HL-60/S4 (cell line): ENCODE measurements at regions not wholly inside any gene's neighbourhood (a gene's known extent, or its start where the extent isn't known, plus 50 kb on each side); places are given as distances from the start of the nearest gene placed in this dataset.
"Not testable (repeated sequence)": the region's sequence is repeated elsewhere in the genome, so short reads cannot be mapped to it uniquely, and the experiment has no call there.

Experiments used
- in situ Hi-C: fragments of 300-500 bp; cut with MboI; formaldehyde crosslinking; loops from 2 replicates; pipeline ENCODE4 v1.14.3; 2022; ENCODE audit warnings: low sequenced_read_pairs

DNA sequence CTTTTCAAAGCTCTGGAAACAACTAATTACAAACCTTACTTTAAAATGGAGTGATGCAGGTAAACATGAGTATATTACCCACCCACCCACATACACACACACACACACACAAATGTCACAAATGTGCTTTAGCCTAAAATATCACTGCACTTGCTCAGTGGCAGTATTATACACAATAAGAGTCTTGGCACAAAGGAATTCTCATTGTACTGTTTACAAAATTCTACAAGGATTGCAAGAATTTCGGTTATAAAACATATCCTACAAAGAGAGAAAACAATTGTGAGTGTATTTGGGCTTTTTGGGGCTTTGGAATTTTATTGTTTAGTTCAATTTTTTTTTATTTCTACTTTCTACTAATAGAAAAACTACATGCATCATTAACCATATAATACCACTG lies 113.2 kb upstream of the BEND6 start:
- in situ Hi-C loops = loop anchor here (25.0 kb wide), 1 partner anchor 479 kb away; no protein-coding TSS in a partner anchor

DNA sequence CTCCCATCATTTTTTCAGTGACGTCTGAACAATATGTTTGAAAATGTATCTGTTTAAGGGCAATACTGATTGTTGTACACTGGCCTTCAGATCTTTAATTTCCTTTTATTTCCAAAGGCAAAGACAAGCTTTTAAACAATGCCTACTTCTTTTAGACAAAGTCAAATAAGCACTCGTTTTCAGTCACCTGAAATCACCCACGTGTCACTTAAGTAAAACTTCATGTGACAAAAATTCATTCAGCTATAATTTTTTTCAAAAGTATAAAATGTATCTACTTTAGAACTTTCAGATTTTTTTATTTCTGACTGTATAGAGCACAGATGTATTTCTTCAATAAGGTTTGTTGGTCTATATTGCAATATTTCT lies 113.5 kb upstream of the BEND6 start:
- in situ Hi-C loops = loop anchor here (25.0 kb wide), 1 partner anchor 479 kb away; no protein-coding TSS in a partner anchor

DNA sequence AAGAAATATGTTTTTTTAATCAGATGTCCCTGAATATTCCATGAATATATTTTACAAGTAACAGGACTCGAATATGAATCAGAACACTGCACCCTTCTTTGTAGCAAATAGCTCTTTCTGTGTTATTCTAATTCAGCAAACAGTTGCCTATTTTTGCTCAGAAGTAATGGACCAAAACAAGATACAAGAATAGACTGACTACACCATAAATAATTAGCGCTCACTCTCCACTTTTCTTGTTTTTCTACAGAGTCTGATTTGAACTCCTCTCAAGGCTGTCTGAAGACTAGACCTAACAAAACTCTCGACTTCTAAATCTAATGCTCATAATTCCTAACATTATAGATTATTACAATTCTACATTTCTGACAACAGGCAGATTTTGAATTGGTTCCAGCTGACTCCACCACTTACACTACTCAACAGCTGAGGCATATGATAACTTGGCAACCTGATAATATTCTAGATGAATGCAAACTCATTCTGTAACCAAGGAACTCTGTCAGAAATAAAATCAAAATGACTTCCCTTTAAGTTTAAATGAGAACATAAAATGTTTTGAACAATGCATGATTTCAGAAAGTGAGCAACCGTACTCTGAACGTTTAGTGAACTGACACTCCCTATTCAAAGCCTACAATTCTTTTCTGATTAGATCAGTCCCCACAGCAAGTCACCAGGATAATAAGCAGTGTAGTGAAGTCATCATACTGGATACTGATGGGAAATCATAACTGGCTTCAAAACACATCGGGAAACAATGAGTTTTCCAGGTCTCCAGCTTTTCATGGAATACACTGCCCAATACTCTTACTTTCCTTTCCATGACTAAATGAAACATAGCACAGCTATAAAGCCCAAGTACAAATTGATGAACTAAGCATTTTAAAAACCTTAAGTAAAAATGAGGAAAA lies 114.2 kb upstream of the BEND6 start:
- in situ Hi-C loops = loop anchor here (25.0 kb wide), 1 partner anchor 478 kb away; no protein-coding TSS in a partner anchor

DNA sequence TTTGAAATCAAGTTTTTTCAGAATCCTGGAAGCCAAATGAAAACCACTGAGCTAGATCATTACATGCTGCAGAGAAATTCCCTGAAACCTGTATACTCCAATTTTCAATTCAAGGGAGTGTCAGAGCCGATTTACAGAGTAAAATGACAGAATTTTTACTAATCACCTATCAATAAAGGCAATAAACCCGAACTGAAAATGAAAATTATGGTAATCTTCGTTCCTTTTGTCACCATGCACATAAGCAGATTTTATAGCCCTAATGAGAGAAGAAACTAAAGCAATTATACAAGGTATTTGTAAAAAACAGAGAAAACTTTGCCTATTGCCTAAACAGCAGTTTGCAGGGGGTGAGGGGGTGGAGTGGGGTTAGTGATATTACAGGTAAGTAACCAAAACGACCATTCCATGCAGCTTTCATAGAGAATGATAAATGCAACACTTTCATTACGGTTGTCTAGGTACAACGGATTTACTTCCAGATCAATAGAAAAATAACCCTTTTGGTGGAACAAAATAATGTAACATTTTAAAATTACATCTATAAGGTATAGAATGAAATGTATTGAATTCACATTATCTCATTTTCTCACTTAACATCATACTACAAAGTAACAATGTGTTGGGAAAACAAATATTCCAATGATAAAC lies 115.2 kb upstream of the BEND6 start:
- in situ Hi-C loops = loop anchor here (25.0 kb wide), 1 partner anchor 477 kb away; no protein-coding TSS in a partner anchor

DNA sequence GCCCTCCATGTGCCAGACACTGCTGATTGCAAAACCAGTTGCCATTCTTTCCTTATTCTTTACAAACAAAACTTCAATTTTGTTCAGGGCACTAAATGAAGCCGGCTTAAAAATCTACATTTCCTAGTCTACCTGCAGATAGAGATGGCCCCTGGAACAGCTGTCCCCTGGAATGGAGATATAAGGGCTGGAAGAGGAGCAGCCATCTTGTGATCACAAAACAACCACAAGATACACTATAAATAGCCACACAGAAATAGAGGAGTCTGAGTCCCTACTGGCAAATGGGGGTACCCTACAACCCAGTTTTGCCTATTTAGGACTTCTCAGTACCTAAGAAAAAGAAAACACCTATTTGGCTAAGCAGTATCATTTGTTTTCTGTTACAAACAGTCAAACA lies 115.9 kb upstream of the BEND6 start:
- in situ Hi-C loops = loop anchor here (25.0 kb wide), 1 partner anchor 477 kb away; no protein-coding TSS in a partner anchor

DNA sequence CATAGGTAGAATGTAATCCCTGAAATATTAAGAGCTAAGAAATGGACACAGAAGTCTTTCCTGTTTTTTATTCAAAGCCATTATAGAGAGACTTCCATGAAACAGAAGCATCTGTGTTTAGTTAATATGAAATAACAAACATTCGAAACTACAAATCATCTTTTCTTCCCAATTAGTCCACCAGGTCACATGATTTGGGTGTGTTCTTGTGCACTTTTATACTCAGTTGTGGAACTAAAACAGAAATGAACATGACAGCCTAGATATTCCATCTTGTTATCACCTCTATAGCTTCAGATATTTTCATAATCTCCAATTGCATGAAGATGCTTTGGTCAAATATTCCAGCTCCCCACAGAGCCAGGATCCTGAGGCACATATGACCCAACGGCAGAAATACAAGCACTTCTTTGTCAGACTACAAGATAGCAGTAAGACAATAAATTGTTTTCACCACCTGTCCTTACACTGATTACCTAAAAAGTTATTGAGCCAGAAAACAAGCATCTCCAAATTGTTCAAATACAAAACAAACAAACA lies 116.8 kb upstream of the BEND6 start:
- in situ Hi-C loops = loop anchor here (25.0 kb wide), 1 partner anchor 476 kb away; no protein-coding TSS in a partner anchor

DNA sequence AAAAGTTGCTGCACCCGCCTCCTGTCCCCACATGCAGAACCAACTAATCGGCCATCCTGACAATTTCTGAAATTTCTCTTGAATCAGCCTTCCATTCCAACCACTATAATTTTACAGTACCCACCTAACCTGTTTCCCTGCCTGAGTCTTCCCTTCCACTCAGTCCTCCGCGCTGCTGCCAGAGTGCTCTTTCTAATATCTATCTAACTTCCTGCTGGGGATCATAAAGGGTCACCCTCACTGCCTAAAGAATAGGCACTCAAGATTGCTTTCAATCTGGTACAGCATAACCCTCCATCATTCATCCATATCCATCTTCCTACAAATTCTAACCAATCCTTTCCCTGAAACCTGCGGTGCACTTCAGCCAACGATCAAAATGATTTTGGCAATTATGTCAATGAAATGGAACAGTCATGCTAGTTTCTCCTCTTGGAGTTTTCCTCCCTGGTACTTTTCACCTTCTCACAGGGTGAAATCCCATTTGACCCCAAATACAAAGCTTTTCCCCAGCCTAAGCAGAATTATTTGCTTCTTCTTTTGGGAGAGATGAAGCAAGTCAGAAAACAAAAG lies 117.5 kb upstream of the BEND6 start:
- in situ Hi-C loops = loop anchor here (25.0 kb wide), 1 partner anchor 475 kb away; no protein-coding TSS in a partner anchor

DNA sequence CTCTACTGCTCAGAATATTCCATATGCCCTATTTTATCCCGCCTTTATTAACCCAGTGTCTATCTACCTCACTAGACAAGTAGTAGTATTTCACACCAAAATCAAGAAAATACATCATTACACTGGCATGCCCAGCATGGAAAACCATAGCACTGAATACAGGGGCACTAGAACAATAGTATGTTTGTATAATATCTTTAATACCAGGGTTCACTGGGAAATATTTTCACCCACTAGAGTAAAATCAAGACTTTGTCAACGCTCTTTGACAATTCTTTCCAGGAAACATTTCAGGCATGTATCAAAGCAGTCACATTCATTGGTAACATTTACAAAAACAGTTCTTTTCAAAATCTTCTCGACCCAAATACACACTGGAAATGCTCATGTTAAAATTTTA lies 119.3 kb upstream of the BEND6 start:
- in situ Hi-C loops = loop anchor here (25.0 kb wide), 1 partner anchor 473 kb away; no protein-coding TSS in a partner anchor

DNA sequence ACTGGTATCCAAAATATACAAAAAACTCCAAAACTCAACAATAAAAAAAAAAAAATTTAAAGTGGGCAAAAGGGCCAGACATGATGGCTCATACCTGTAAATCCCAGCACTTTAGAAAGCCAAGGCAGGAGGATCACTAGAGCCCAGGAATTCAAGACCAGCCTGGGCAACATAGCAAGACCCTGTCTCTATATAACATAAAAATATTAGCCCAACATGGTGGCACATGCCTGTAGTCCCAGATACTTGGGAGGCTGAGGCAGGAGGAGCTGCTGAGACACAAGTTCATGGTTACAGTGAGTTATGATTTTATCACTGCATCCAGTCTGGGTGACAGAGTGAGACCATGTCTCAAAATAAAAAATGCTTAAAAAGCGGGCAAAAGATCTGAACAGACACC lies 121.0 kb upstream of the BEND6 start:
- in situ Hi-C loops = loop anchor here (25.0 kb wide), 1 partner anchor 472 kb away; no protein-coding TSS in a partner anchor

DNA sequence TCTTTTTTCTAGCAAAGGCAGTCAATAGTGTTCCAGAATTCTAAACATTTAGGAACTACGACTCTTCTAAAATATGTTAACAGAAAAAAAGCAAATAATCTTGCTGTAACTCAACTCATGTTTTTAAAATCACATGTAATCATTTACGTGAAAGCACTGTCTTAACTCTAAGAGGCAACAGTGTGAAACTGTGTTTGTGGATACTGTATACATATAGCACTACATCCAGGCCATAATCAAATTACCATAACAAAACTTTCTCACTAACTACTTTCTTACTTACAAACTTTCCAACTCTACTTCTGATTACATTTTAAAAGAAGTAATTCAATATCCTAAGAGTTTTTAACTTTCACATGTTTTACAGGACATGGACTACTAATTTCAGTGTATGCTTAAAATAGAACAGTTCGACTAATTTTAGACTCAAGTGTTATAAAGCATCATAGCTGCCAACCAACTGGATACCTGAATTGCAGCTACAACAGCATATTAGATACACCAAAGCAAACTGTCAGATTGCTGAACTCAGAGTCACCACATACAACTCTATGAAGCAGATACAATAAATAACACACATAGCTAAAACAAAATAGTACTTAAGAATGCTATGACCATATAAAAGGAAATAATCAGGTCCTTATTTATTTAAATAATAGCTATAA lies 121.6 kb upstream of the BEND6 start:
- in situ Hi-C loops = loop anchor here (25.0 kb wide), 1 partner anchor 471 kb away; no protein-coding TSS in a partner anchor

DNA sequence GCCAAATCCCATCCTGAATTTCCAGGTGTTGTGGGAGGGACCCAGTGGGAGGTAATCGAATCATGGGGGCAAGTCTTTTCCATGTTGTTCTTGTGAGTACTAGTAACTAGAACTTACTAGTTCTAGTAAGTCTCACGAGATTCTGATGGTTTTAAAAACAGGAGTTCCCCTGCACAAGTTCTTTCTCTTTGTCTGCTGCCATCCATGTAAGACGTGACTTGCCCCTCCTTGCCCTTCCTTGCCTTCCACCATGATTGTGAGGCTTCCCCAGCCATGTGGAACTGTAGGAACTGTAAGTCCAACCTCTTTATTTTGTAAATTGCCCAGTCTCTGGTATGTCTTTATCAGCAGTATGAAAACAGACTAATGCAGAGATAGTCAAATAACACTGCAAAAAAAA lies 122.7 kb upstream of the BEND6 start:
- in situ Hi-C loops = loop anchor here (25.0 kb wide), 1 partner anchor 470 kb away; no protein-coding TSS in a partner anchor

DNA sequence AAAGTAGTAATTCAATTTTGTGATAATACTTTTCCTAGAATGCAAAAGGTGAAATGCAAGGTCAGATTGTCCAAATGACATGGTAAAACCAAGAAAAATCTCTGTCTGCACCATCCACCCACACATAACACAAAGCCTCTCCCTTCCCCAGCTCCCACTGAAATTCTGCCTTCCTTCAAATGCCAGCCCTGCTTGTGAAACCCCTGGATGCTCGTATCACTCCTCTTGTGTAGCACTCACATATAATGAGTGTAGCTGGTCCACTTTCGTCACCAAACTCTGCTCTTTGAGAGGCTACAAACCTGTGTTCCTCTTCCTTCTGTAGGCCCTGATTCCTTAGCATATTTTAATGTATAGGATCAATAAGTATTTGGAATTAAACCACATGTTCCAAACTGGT lies 123.6 kb upstream of the BEND6 start:
- in situ Hi-C loops = loop anchor here (25.0 kb wide), 1 partner anchor 469 kb away; no protein-coding TSS in a partner anchor

DNA sequence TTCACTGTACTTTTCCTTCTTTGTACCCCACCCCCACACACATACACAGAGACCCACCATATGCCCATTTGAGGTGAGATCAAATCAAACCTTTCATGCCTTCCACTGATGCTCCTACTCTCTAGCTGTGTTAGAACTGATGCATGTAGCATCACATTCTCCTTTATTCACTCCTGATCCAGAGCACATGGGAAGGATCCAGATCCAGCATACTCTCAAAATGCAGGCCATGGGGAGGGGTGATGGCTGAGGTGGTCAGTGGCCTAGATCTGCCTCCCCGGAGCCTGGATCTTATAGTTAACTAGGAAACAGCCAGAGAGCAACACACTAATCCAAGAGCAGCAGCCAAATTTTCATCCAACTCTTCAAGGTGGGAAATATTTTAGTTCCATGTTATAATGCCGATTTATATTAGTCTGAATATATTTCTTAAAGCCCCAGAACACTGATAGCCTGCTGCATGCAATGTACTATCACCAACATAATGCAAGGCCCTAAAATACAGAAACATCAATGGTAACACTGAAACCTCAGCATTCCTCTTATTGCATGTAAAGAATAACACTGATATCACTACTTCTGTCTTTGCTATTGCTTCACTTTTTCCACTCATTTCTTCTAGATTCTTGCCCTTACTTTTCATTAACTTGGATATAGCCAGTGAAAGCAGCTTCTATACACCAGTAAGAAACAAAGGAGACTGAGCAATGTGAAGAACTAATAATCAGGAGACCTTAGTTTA lies 126.8 kb upstream of the BEND6 start:
- in situ Hi-C loops = loop anchor here (25.0 kb wide), 1 partner anchor 466 kb away; no protein-coding TSS in a partner anchor

DNA sequence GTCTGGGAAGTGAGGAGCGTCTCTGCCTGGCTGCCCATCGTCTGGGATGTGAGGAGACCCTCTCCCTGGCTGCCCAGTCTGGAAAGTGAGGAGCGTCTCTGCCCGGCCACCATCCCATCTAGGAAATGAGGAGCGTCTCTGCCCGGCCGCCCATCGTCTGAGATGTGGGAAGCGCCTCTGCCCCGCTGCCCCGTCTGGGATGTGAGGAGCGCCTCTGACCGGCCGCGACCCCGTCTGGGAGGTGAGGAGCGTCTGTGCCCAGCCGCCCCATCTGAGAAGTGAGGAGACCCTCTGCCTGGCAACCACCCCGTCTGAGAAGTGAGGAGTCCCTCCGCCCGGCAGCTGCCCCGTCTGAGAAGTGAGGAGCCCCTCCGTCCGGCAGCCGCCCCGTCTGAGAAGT lies 130.5 kb upstream of the BEND6 start:
- in situ Hi-C loops = not testable (repeated sequence)

DNA sequence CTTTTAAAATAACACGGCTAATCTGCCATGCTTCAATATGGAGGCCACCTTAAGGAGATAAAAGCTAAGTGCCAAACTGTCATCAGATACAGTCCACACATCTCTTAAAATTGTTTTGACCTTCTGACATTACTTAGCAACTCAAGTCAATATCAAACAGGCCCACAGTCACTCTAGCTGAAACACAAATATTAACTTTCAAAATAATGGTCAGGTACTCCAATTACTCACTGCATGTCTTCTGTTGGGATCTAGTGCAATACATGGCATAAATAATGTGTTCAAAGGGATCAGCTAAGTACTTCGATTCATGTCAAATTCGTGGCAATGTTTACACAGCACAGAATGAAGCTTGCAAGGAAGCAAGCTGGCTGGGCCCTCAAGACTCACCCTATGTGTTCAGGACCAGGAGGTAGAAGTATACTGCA lies 133.9 kb upstream of the BEND6 start:
- in situ Hi-C loops = no loop called here

DNA sequence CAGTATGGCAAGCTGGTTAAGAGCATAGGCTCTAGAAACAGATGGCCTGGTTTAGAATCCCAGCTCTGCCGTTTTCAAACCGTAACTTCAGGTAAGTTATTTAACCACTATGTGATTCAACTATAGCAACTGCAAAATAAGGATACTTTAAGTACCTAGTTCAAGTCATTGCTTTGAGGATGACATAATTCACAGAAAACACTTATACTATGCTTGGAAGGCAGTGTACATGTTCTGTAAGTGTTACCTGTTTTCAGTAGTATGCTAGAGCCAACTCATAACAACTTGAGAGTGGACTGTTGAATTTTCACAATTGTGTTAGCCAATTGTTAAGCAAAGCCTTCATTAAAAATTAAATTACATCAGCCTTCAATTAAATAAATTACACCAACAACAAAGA lies 134.8 kb upstream of the BEND6 start:
- in situ Hi-C loops = no loop called here

DNA sequence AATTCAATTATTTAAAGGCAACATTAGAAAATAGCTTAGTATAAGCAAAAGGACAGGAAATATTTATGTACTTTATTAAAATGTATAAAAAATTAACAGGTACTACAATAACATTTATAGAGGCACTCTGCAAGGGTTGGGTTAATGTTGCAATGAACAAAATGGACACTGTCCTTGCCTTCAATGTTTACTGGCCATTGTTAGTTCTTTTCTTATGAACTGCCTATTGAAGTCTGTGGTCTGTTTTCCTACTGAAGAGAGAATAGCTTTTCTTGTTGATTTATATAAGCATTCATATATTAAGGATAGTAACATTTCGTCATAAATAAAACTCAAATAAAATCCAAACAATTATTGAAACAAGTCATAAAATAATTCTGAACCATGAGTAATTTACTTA lies 135.3 kb upstream of the BEND6 start:
- in situ Hi-C loops = no loop called here

DNA sequence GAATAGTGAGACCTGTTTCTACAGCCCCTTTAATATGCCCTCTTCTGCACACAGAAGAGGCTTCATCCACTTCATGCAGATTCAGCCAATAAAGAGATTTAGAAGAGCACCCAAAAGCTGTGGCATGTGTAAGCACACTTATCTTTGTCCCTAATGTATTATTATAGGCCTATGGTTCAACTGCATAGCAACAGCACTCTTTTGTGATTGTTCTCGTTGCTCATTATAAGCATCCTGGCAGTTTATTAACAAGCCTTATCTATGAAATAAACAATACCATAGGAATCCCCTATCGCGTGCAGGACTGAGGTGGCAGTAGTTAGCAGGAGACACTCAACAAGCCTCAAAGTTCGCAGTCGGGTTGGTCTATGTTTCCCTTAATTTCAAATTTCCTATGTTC lies 138.5 kb upstream of the BEND6 start:
- in situ Hi-C loops = no loop called here

DNA sequence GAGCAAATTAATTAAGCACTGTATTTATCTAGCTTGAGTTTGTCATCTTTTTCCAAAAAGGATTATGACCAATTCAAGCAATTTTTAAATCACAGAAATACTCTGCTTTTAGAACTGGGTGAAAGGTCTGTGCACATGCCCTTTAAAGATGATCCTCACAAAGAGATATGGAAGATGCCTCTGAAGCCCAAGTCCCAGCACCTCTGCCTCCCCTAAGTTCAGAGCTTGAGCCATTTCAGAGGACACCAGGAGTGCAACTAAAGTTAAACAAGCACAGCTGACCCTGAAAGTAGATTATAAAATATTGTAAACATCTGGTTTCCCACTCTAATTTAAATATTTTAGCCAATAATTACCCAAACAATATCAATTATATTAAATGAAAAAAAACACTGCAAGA lies 139.5 kb upstream of the BEND6 start:
- in situ Hi-C loops = no loop called here

DNA sequence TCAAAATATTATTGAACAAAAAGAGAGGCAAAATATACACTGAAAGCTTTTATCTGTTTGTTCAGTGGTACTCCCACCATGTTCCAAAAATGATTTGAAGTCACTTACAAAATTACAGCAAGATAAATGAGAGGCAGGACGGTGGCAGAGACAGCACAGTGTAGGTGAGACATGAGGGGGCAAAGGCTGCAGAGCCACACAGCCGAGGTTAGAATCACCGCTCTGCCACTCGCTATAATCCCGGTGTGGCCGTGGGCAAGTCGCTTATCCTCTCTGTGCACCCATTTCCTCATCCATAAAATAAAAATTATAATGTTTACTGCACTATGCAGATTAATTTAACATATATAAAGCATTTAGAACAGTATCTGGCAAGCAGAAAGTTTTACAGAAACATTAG lies 140.1 kb upstream of the BEND6 start:
- in situ Hi-C loops = no loop called here
